GM21737 (cell line): ENCODE measurements at regions not wholly inside any gene's neighbourhood (a gene's known extent, or its start where the extent isn't known, plus 50 kb on each side); places are given as distances from the start of the nearest gene placed in this dataset.
A peak's percentile ranks its signal among the peaks of the same experiment; 100 is the strongest.

Experiments
- ATAC-seq: cut with Tn5 transposase; IDR thresholded peaks from one replicate; pipeline ENCODE4 v1.9.1; 2021; ENCODE audit warnings: mild to moderate bottlenecking, moderate library complexity; ENCODE audit not compliant: unreplicated experiment

DNA sequence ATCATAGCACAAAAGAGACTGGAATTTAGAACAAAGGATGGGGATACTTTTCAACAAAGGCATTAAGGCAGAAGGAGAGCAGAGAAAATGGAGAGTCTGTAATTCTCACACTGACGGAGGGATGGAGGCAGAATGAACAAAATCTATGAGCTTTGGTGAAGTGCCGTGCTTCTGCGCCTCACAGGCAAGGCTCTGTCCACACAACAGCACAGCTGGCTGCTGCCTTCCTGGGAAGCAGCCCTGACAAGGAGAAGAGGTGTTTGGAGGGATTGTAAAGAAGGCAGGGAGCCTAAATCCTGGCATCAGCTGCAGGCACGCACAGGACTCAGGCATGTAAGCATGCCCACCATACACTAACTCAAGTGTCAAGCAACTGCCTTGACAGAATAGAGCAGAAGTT is 485.2 kb upstream of the KIF2A start:
- no peak for ATAC-seq

DNA sequence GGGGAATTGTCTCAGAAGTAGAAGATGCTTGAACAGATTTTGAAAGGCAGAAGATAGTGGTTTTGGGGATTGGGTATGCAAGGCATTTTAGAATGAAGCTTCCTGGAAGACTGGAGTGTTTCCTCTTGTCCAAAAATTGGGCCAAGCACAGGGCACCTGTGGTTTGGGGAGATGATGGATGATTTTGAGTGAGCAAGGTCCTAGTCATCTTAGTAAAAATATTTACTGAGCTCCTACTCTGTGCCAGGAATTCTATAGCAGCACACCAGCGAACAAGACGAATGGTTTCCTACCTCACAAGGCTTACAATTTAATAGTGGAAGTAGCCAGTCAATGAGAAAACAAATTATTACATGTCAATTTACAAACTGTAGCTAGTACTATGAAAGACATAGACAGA is 484.4 kb upstream of the KIF2A start:
- ATAC-seq: no peak

DNA sequence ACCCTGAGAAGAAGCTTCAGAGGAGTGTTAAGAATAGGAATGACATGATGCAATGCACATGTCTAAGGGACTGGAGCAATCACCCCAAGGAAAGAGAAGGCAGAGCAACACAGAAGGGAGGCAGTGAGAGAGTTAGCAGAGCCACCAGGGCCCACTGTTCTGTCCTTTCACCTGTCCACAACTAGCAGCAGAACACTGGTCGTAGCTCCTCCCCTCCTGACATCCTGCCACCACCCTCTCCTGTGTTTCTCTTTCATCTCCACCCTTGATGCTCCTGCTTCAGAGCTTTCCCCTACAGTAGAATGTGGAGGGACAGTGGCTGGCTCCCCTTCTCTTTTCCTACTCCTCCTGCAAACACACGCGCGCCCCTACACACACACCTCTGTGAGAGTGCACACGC is 483.4 kb upstream of the KIF2A start:
- ATAC-seq: no peak

DNA sequence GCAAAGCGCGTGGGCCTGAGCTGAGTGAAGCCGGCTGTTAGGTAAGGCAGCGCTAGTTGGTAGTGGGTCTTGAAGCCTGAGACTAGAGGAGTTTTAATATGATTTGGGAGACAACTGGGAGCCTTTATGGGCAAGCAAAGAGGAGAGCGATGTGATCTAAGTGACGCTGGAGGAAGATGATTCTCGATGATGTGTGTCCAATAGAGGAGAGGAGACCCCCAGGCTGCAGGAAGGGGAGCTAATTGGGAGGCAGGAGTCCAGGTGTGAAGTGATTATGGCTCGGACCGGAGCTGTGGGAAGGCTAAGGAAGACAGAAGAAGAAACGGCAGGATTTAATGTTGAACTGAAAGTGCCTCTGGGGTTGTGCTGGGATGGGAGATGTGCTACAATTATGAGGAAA is 482.9 kb upstream of the KIF2A start:
- ATAC-seq: no peak

DNA sequence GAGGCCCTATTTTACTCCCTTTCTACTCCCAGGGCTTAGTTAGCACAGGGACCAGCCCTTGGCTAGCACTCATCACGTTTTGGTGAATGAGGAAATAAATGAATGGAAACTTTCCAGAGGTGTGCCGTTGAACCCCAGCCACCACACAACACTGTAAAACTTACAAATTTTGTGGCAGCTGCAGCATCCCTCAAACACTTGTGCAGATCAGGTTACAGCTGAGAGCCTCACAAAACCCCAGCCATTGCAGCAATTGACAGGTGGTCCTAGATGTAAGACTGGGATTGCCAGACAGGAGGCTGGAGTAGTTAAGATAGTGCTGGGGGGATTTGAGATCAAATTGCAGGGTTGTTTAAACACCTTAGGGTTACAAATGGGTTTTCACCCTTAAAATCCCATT is 482.2 kb upstream of the KIF2A start:
- ATAC-seq: no peak

DNA sequence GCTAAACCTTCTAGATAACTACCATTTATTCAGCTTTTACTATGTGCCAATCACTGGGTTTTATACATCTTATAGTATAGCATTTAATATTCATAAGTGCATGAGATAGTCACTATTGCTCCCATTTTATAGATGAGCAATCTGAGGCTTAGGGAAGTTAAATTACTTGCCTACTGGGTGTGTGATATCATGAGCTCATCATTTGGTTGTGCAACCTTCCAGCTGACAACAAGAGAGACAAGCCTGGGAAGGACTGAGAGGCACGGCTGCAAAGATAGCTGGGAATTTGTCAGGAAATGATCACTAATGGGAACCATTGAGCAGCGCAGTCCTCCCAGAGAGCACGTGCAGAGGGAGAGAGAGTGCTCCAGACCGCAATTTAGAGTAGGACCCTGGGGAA is 481.6 kb upstream of the KIF2A start:
- ATAC-seq: no peak

DNA sequence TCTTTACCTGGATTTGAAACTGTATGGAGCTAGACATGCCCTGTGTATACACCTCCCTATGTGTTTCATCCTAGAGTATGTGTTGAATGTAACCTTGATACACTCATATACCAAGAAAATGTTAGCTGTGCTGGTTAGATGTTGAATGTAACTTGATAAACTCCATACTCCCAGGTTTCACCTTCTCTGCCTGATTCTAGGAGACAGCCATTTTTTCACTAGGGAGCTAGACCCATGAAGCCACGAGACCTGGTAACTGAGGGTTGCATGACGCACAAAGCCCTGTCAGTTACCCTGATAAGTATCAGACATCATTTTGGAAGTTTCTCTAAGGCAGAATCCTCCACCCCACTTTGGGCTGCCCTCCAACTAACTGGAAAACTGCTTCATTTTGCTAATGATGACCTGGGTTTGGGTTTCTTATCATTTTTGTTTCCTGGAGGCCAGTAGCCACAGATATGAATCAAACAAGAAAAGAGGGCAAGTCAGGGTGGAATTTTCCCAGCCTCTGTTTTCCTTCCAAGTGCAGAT is 478.5 kb upstream of the KIF2A start:
- ATAC-seq: no peak

DNA sequence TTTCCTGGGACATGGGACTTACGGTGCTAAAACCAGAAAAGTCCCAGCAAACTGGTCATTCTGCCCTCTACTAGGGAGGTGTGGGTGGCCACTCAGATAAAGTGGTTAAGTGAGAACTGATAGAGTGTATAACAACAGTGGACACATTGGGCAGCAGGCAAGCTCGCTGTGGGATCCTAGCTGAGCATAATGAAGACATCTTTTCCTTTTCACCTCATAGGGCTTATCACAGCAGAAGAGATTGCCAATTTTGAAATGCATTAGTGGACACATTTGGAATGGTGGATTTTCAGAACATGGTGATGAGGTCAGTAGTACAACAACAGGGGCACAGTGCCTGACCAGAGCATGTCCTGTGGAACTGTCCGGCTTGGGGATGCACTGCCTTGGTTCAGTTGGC is 477.1 kb upstream of the KIF2A start:
- ATAC-seq: no peak

DNA sequence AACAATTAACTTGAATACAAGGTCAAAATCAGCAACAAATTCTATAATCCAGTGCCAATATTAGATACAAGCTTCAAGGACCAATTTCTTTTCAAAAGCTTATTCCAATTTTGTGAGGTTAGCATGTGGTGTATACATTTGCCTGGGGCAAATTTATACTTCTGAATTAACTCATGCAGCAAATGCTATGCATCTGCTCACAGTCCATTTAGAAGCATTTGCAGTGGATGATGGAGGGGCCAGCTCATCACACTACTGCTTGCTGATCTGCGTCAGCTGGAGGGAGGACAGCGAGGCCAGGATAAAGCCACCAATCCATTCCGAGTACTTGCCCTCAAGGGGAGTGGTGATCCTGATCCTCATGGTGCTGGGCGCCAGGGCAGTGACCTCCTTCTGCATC is 474.3 kb upstream of the KIF2A start:
- no peak for ATAC-seq

DNA sequence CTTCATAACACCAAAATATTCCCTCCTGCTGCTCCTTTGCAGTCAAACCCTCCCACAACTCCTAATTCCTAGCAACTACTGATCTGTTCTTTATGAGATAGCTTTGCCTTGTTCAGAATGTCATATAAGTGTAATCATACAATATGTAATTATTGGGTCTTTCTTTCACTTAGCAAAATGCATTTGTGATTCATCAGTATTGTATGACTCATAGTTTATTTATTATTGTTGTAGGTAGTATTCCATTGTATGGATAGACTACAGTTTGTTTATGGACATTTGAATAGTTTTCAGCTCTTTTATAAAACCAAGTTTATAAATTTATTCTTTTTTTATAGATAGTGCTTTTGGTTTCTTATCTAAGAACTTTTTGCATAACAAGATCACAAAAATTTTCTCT is 468.2 kb upstream of the KIF2A start:
- no peak for ATAC-seq

DNA sequence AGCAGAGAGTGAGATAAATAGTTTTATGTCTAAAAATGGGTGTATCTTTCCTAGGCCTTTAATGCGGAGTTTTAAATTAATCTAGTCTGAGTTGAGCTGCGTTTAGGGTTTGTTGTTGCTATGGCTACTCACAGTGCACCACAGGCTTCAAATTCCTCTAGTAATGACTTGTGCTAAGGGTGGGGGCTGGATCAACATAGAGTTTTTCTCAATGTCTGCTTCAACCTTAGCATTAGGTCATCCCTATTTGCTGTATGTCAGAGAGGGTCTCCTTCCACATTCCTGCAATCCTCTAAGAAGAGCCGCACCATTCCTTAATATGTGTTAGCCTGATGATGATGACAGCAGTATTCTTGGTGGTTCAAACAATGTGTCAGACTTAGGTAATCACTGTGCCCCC is 465.6 kb upstream of the KIF2A start:
- ATAC-seq: no peak

DNA sequence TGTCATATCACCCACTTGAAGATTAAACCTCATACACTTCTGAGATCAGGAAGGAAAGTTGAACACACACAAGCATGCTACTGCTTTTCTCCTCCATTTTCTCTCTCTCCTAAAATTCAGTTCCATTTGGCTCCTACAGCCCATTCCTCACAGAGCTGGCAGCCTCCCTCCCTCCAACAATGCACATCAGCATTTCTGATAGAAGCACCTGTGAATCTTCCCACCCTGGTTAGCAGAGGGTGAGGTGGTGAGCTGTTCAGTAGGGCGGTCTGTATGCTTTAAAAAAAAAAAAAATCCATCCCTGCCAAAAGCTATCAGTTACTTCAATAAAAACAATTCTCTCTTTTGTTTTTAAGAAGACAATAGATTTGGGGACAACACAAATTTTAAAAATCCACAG is 463.2 kb upstream of the KIF2A start:
- no peak for ATAC-seq

DNA sequence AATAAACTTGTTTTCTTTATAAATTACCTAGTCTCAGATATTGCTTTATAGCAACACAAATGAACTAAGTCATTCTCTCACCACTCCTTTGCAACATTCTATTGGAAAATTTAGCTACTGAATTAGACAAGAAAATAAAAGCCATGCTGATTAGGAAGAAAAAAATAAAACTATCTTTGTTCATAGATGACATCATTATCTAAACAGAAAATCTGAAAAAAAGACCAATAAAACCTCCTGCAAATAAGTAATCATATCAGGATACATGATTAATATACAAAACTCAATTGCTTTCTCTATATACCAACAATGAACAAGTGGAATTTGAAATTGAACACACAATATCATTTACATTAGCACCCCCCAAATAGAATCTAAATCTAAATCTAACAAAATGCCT is 455.3 kb upstream of the KIF2A start:
- ATAC-seq: no peak

DNA sequence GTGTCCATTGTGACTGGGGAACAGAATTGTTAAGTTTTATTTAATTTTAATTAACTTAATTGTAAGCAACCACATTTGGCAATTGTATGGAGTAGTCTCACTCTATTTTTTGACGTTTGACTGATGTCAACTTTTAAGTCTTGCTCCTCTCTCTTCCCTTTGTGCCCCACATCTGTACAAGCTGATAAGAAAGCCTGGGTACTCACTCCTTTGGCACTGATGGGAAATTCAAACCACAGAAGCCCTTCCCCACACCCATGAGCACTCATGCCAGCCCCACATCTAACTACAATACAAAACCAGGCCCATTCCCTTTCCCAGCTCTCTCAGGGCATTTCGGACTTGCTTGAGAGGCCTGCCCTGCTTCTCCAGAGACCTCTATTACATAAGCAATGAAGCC is 451.5 kb upstream of the KIF2A start:
- ATAC-seq: no peak

DNA sequence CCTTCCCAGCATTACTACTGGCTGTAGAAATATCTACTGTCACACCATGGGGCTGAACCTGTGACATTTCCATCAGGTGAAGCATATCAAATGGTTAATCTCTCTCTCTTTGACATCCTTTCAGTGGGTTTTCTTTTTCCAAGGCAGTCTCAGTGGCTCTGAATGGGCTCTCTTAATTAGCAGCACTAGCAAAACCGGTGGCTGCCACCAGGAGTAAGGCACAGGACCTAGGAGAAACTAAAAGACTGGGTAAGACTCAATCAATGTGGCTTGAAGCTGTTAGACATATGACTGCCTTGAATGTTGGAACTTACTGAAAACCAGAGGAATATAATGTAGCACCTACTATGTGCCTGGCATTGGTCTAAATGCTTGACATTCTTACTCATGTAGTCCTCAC is 445.0 kb upstream of the KIF2A start:
- no peak for ATAC-seq

DNA sequence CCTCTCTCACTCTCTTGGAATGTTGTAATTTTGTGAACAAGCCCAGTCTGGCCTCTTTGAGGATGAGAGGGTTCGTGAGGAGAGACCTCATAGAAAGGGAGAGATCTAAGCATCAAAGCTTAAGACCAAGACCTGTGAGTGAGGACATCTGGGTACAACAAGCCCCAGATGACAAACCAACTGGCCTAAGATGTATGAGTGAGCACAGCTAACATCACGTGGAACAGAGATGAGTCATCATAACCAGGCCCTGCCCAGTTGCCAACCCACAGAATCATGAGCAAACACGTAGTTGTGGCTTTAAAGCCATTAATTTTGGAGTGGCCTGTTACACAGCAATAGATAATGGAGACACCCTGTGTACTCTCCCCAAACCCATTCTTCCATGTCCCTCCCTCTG is 439.1 kb upstream of the KIF2A start:
- peak; percentile 60 for ATAC-seq

DNA sequence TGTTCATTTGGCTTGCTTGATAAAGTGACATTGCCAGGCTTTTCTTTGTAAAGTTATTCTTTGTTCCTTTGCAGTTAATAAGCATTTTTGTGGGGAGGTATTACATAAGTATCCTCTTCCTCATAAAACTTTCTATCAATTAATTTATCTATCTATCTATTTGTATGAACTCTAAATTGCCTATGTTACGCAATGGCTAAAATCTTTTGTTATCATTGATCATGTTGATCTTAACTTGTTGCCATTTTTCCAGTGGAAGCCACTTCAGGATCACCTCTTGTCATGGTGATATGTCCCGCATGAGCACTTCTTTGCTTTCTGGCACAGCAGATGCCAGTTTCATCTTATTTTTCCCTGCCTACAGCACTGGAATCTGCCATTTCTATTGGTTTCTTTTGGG is 436.7 kb upstream of the KIF2A start:
- no peak for ATAC-seq

DNA sequence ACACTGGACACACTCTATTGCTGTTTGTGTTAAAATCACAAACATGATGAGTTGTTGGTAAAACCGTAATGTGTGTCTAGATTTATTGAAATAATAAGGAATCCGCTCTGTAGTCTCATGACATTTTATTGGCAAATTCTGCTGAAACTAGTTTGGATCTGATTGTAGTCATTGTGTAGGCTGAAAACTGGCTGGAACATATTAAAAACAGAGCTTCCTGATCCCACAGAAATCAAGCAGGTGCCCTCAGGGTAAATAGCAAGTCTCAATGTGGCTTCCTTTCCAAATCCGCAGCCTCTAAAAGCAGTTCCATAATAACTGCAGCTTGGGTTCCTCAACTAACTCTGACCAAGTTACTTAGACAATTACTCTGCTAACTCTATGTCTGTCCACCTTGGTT is 427.5 kb upstream of the KIF2A start:
- no peak for ATAC-seq

DNA sequence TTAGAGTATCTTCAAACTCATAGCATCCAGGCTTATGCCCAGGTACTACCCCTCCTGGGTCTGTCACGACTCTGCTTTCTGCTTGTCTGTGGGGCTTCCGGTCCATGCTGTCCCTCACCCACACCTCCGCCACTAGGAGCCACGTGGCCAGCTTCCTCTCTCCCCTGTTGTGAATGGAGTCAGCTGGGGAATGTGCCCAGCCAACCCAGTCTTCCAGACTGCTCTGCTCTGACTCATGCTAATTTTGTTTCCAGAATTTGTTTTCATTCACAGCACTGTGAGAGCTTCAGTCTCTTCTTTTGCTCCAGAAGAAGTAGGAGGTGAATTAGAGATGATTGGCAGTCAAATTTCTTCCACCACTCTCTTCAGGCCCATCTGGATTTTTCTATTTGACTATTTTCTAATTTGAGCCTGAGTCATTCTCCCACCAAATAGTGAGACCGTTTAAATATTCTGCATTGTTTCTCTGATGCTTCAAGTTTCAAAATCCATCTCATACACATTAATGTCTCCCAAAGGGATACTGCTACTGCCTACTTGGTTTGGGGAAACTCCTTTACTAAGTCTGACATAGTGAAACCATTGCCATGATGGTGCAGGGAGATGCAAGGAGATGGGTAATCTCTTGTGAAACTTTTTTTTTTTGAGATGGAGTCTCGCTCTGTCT is 424.1 kb upstream of the KIF2A start:
- ATAC-seq: no peak

DNA sequence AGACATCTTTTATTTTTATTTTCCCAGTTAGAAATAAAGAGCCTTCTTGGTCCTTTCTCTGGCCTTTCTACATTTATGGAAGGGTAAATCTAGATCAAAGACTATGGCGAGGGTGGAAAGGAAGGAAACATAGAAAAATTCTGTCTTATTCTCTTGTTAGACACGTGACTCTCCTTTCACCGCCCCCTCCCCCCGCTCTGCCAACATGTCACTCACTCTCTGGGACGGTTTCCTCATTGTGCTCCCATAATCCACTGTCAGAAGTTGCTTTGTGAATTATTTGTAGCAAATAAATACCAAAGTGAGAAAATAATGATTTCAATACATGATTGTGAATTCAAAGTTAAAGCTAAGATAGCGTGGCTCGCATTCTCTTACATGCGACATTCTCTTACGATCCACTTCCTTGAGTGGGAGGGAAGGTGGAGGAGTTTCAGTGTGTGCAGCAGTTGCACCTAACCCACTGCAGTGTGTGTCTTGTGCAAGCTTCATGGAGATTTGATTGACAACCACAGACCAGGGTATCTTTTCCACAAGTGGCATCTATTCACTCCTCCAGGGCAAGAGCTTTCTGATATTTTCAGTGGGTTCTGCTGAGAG is 423.0 kb upstream of the KIF2A start:
- no peak for ATAC-seq

DNA sequence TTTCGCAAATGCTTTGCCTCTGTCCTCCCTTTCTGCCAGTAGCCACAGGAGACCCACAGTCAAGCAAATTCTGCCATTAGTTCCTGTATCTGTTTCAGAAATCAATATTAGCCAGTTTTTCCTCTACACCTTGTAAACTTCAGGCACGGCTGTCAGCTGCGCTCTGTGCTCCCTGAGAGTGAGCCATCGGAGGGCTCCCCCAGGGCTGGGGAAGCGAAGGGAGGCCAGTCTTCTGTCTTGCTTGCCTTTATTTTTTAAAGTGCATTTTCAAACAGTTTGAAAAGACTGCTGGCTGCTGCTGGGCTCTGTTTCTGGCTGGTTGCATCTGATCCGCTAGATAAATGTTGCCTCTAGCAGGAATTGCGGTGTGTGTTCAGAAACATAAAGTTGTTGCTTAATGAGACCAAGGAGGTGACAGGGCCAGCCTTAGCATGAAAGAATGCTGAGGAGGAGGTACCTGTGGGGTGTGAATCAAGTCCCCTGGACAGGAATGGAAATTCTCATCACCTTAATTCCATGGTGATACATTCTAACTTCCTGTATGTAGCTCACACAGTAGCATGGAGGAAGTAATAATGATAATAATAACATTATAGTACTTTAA is 421.7 kb upstream of the KIF2A start:
- ATAC-seq: no peak

DNA sequence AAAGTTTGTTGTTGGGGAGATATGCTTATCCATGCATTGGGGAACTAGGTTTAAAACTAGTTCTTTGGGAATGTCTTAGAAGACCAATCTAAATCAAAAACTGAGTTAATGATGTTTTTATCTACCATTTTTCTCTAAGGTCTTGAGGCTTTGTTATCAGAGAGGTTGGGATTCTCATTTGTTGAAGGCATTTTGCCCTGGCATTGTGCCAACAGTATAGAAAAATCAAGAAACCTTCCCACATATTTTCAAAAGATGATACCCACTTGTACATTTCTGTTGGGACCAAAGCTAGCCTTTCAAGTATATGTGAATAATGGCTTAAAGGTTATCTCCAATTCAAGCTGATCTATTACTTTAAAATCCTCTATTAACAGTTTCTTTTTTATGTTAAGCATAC is 419.8 kb upstream of the KIF2A start:
- ATAC-seq: no peak

DNA sequence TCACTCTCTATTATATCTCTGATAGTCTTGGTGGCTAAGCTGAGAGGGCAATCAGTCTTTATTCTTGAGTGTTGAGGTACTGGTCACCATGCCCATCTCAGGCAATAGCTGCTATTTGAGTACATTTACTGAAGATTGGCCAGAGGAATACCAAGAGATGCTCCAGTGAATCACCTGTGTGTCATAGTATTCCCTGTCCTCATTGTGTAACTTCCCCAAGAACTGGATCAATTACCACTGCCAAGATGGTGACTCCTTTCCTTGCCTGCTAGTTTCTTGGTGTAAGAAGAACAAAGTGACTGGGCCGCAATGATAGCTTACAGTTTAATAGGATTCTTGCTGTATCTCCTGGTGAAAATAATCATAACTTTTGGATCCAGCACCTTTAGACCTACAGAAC is 418.7 kb upstream of the KIF2A start:
- ATAC-seq: no peak
